Activated CD4-positive, alpha-beta T cell treated with anti-CD3 and anti-CD28 coated beads, Interleukin-2, Interleukin-6, amounts not matched to agents 100 ng/mL and 50 ng/mL, durations not matched to agents 16 hours and 8 hours (primary cell): ENCODE measurements at regions not wholly inside any gene's neighbourhood (a gene's known extent, or its start where the extent isn't known, plus 50 kb on each side); places are given as distances from the start of the nearest gene placed in this dataset.

Experiments used
- DNase-seq: peaks from one replicate; pipeline ENCODE4 v3.0.0-alpha.2; 2020

GRCh38 chr9:13737885-13738284 is 458.4 kb upstream of the MPDZ start:
- no peak for DNase-seq

DNA sequence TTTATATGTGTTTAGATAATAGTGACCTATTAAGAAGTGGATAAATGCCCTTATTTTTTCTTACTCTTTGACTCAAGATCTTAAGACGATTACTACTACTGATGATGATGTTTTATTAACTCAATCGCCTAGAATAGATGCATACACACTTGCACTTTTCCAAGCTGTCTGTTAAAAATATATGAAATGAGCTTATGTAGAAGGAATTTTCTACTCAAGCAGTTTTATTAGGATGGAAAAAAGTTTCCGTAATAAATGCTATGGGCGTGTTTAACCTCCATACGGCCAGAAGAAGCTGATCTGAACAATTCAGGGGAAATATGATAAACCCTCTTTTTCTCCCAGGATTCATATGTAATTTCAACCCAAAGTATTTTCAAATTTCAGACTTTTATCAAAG is 455.7 kb upstream of the MPDZ start:
- DNase-seq, result no peak

DNA sequence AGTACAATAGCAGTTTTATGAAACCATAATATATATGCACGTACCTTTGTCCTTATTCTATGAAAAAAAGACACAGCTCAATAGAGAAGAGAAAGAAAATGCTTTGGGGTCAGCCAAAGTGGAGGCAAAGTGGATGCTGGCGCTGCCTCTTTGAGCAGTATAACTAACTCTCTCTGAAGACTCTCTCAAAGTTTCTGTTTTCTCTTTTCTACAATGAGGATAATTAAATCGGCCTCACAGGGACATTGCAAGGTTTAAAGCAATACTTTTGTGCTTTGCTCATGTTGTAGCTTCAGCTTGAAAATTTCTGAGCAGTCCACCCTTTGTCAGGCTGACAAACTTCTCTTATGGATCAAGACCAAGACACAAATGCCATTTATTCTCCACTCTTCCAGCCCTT is 455.1 kb upstream of the MPDZ start:
- no peak for DNase-seq

DNA sequence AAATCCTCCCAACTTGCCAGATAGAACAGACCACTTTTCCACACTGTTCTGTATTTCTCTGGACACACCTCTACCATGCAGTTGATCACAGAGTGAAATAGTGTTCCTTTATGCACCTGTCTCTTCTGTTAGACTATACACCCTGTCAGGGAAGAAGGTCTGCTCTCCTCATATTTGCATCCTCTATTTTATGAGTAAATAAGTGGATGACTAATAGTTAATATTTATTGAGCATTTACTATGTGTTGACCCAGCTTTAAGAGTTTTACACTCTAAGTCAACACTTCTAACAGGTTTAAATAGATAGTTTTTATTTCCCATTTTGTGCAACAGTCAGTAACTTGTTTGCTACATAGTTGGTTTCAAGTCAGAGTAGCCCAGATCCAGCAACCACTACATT is 452.8 kb upstream of the MPDZ start:
- DNase-seq, result no peak

GRCh38 chr9:13731637-13732036 is 452.1 kb upstream of the MPDZ start:
- no peak for DNase-seq

DNA sequence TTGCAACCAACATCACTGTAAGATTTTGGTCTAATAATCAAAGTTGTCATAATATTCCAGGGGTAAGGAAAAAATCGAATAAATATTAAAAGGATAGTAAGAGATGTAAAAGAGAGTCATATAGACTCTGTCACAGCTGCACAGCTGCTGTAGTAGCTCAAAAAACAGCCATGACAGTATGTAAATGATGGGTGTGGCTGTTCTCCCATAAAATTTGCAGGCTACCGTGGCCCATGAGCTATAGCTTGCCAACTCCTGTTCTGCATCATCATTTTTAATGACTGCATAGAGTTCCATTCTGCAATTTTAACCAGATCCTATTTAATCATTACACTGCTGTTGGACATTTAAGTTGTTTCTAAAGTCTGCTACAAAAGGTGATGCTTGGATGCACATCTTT is 450.5 kb upstream of the MPDZ start:
- DNase-seq, result no peak

DNA sequence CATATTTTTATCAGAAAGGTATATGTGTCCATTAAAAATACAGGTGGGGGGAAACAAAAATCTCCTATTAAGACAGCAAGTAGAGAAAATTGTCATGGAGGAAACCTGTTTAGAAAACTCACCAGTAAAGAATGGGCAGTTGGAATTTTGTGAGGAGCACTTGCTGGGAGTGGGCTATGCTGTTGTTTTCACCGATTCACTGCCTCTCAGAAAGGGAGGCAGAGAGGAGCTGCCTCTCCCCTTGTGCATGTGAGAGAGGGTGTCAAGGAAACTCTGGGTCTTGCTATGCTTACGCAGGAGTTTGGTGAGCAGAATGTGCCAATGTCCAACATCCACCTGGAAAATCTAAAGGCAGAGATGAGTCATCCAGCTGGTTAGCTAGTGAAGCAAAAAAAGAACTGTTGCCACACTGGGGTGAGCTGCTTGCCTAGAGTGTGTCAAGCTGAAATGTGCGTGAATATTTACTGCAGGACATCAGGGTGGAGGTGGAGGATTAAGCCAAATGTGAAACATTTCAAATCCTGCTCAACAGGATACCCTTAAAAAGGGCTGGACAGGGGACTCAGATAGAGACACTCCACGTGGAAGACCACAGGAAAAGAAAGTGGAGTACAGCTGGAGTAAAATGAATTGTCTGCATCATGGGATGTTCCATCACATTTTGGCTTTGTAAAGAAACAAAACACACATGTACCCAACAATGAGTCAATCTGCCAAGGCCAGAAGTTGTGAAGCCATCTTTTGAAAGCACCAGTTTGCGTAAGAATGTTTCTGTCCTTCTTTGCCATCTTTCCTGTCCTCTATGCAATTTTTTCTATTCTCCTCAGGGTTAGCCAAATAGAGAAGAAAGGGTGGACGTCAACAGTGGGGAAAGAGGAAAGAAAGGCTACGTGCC is 449.7 kb upstream of the MPDZ start:
- DNase-seq, result no peak

DNA sequence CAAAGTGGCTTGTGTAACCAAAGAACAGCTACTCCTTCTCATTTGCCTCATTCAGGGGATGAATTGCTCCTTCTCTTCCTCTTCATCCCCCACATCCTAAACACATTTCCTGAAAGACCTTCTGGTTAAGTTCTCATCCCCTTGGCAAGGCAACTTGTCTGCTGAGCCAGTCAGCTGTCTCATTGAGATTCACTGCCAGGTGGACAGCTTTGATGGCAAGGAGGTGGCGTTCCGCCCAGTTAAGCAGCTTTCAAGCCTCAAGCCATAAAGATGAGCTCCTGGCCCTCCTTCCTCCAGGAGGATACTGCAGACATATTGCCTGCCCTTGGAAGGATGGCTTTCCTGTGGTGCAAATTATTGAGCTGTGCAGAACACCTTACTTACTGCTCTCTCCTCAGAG is 448.6 kb upstream of the MPDZ start:
- DNase-seq, result no peak

DNA sequence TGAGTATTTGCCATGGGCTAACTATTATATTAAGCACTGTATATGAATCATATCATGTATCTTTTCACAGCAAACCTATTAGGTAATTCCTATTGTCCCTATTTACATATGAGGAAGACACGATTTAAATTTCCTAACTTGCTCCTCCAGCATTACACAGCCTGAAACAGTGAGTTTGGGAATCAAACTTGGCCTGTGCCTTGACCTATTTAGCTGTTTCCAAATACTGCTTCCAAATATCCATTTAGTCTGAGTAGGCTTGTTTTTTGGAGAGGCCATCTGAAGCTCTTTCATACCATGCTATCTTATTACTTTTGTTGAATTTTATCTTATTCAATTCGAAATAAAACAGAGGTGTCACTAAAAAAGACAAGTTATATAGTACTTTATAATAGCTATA is 447.3 kb upstream of the MPDZ start:
- DNase-seq, result no peak

GRCh38 chr9:13725516-13725915 is 446.0 kb upstream of the MPDZ start:
- DNase-seq, result no peak

DNA sequence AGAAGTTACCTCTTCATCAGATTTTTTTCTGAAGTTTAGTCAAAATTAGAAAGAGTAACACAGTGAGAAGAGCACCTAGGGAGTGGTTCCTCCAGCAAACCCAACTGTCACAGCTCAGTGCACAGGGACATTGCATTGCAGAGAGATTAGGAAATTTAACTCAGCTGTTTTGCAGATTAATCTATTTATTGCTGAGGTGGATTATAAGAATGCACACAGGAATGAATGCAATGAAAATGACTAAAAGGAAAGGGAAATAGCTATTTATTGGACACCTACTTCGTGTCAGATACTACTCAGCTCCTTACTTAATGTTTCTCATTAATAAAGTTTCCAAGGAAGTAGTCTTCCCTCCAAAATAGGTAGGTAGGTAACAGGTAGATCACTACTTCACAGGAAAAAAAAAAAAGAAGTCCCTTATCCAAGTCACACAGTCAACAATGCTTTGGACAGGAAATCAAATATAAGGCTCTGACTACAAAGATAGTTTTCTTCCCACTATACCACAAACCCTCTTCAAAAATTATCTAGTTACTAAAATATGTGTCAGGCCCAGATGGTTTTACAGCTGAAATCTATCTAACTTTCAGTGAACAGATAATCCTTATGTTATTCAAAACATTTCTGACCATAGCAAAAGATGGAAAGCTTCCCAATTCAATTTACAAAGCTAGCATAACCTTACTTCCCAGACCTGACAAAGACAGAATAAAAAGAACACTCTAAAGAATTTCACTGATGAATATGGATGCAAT is 442.2 kb upstream of the MPDZ start:
- no peak for DNase-seq

- no peak for DNase-seq
These were observed 440.6 kb upstream of the MPDZ start for GRCh38 chr9:13719981-13720676.

GRCh38 chr9:13719446-13719845 is 440.0 kb upstream of the MPDZ start:
- DNase-seq, result no peak

DNA sequence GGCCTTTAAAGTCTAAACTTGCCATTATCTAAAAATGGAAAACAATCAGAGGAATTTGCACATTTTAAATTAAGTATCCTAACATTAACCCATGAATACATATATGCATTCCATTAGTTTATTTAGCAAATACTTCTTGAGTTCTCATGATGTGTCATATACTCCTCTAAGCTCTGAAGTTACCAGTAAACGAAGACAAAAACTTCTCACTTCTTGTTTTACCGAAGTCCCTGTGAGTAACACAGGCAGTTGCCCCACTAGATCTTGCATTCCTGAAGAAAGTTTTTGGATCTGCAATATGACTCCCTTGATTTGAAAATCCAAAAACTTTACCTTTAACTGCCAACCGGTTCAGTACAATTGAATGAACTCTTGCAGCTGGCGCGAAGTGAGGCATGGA is 439.0 kb upstream of the MPDZ start:
- DNase-seq, result no peak

DNA sequence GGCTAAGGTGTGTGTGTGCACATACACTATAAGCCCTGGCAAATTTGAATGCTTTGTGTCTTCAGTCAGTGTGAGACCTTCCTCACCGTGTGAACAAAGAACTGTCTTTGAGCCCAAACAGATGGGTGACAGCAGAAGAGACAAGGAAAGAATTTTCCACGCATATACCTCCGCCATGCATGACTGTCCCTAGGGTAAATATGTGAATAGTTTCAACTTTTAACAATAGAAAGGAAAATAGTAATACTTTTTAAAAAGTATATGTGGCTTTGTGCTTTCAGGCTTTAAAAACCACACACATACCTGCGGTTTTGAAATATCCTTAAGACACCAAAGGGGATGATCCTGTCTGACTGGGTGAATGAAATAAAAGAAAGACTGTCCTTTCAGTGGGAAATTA is 438.6 kb upstream of the MPDZ start:
- DNase-seq, result no peak

DNA sequence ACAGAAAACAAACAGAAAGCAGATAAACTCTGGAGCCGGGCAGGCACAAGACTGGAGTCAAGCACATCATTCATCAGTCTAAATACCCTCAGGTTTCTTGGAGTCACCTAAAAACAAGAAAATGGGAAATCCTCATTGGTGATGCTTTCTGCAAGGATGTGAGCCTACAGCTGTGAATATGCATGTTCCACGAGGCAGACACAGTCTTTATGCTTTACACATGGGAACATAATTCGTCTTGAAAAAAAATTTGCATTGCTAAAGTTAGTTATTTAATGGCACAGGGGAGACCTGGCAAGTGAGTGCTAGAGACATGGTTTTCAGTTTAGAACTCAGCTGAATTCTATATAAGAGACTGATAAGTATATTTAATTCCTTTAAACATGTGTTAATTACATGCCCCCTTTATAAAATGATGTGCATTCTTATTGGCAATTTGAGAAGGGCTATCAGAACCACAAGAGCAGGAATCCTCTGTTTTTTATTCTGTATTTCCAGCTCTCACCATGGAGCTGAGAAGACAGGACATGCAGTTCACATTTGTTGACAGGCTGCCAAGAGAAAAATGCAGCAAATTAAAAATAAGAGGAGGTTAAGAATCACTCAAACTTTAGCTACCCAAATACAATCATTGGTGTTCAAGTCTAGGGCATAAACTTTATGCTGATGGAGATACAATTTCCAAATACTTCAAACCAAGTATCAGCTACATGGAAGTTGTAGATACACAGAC is 438.0 kb upstream of the MPDZ start:
- DNase-seq, result no peak

DNA sequence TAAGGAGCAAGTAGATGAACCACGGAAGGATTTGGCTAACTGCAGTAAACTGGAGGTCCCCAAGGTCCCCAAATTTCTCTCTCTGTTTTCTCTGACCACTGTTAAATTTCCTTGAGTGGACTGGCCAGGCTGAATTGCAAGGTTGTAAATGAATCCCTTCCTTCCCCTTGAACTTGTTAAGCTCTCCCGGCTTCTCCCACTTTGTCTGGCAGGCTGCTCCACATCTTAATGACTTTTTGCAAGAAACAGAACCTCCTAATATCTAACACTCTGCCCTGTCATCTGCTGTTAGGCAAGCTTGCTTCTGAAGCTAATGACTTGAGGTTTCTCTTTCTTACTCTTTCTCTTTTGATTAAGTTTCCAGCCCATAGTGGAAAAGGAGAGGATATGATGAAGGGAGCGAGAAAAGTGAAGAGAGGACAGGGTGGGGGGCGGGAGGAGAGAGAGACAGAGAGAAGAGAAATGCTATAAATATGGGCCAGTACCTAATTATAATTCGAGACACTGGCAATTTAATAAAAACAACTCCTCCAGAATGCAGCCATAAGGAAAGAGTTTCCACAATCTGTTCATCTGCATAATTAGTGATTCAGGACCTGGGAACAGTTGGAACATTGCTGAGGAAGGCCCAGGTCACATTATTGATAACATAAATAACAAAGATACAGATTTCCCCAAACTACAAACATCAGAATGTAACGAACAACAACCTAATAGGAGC is 437.3 kb upstream of the MPDZ start:
- DNase-seq, result no peak

GRCh38 chr9:13716090-13716489 is 436.6 kb upstream of the MPDZ start:
- no peak for DNase-seq

DNA sequence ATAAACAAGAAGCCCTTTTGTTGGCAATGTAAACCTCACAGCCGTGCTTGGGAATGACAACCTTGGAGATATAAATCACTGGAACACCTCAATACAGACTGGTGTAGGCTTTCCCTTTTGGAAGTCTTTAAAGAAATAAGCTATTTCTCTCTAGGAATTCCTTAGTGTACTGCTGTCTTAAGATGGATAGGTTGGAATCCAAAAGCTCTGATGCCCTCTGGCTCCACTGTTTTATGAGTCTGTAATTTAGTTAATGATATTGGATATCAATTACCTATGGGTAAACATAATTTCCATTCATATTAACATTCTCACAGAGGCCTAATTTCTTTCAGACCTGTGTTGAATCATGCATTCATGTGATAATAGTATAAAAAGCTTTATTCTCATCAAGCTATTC is 435.9 kb upstream of the MPDZ start:
- no peak for DNase-seq

- no peak for DNase-seq
These were observed 428.4 kb upstream of the MPDZ start for GRCh38 chr9:13707612-13708576.

- DNase-seq, result no peak
These were observed 426.4 kb upstream of the MPDZ start for GRCh38 chr9:13705918-13706317.
